ENCODE measurements at regions not wholly inside any gene's neighbourhood (a gene's known extent, or its start where the extent isn't known, plus 50 kb on each side); places are given as distances from the start of the nearest gene placed in this dataset.

- no peak overlapping the region for H3K4me3 ChIP-seq (replicated peaks; ENCODE audit: insufficient read depth, low read length)
- TF ChIP-seq GABPA (IDR thresholded peaks at IDR 0.05; ENCODE audit: low read depth) (no peak), CTCF (IDR thresholded peaks at IDR 0.05; ENCODE audit: insufficient read depth, low read length) (no peak), SPI1 (IDR thresholded peaks at IDR 0.05; ENCODE audit: borderline replicate concordance, low read depth) (no peak), POLR2AphosphoS5 (IDR thresholded peaks at IDR 0.05; ENCODE audit: low read depth) (no peak)
- TF ChIP-seq, protein P1, sequence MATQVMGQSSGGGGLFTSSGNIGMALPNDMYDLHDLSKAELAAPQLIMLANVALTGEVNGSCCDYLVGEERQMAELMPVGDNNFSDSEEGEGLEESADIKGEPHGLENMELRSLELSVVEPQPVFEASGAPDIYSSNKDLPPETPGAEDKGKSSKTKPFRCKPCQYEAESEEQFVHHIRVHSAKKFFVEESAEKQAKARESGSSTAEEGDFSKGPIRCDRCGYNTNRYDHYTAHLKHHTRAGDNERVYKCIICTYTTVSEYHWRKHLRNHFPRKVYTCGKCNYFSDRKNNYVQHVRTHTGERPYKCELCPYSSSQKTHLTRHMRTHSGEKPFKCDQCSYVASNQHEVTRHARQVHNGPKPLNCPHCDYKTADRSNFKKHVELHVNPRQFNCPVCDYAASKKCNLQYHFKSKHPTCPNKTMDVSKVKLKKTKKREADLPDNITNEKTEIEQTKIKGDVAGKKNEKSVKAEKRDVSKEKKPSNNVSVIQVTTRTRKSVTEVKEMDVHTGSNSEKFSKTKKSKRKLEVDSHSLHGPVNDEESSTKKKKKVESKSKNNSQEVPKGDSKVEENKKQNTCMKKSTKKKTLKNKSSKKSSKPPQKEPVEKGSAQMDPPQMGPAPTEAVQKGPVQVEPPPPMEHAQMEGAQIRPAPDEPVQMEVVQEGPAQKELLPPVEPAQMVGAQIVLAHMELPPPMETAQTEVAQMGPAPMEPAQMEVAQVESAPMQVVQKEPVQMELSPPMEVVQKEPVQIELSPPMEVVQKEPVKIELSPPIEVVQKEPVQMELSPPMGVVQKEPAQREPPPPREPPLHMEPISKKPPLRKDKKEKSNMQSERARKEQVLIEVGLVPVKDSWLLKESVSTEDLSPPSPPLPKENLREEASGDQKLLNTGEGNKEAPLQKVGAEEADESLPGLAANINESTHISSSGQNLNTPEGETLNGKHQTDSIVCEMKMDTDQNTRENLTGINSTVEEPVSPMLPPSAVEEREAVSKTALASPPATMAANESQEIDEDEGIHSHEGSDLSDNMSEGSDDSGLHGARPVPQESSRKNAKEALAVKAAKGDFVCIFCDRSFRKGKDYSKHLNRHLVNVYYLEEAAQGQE (IDR thresholded peaks at IDR 0.05; ENCODE audit: insufficient replicate concordance, low read depth): no peak
- no peaks in the 10 kb centered on the region for H3K27me3 ChIP-seq (ENCODE audit: insufficient read depth, poor library complexity, severe bottlenecking)
- no peak for DNase-seq (ENCODE audit: low read depth in 1 of 2, low spot score in 1 of 2)
- H3K27ac ChIP-seq (replicated peaks): no peak overlapping the region
These were observed 339.3 kb downstream of the BRINP1 start for GRCh38 chr9:119029886-119030285.

- Histone ChIP-seq H3K4me3 (replicated peaks; ENCODE audit: insufficient read depth, low read length) (no peak overlapping the region), H3K27me3 (ENCODE audit: insufficient read depth, poor library complexity, severe bottlenecking) (no peaks in the 10 kb centered on the region), H3K27ac (replicated peaks) (no peak overlapping the region)
- TF ChIP-seq SPI1 (IDR thresholded peaks at IDR 0.05; ENCODE audit: borderline replicate concordance, low read depth) (no peak), POLR2AphosphoS5 (IDR thresholded peaks at IDR 0.05; ENCODE audit: low read depth) (no peak), CTCF (IDR thresholded peaks at IDR 0.05; ENCODE audit: insufficient read depth, low read length) (no peak), GABPA (IDR thresholded peaks at IDR 0.05; ENCODE audit: low read depth) (no peak)
- TF ChIP-seq, protein P1 (IDR thresholded peaks at IDR 0.05; ENCODE audit: insufficient replicate concordance, low read depth): no peak
- no peak for DNase-seq (ENCODE audit: low read depth in 1 of 2, low spot score in 1 of 2)
These were observed 335.6 kb downstream of the BRINP1 start for GRCh38 chr9:119033596-119033995.

DNA sequence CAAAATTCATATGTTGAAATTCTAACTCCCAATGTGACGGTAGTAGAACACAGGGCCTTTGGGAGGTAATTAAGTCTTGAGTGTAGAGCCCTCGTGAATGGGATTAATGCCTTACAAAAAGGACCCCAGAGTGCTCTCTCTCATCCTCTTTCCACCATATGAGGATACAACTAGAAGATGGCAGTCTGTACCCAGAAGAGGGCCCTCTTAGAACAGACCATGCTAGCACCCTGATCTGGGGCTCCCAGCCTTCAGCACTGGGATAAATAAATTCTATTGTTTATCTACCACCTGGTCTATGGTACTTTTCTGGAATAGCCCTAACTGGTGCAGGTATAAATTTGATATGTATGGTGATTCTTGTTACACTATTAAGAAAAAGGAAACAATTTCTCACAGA, 332.3 kb downstream of the BRINP1 start:
- Histone ChIP-seq H3K27ac (replicated peaks) (no peak overlapping the region), H3K4me3 (replicated peaks; ENCODE audit: insufficient read depth, low read length) (no peak overlapping the region), H3K27me3 (ENCODE audit: insufficient read depth, poor library complexity, severe bottlenecking) (no peaks in the 10 kb centered on the region)
- TF ChIP-seq, protein P1 (IDR thresholded peaks at IDR 0.05; ENCODE audit: insufficient replicate concordance, low read depth): no peak
- TF ChIP-seq SPI1 (IDR thresholded peaks at IDR 0.05; ENCODE audit: borderline replicate concordance, low read depth): no peak
- TF ChIP-seq POLR2AphosphoS5 (IDR thresholded peaks at IDR 0.05; ENCODE audit: low read depth): no peak
- no peak for TF ChIP-seq GABPA (IDR thresholded peaks at IDR 0.05; ENCODE audit: low read depth)
- TF ChIP-seq CTCF (IDR thresholded peaks at IDR 0.05; ENCODE audit: insufficient read depth, low read length): no peak
- no peak for DNase-seq (ENCODE audit: low read depth in 1 of 2, low spot score in 1 of 2)

Measured in HL-60 (cell line).